Activated naive CD4-positive, alpha-beta T cell treated with Interleukin-2 at 50 U/mL for 16 hours (primary cell): ENCODE measurements at regions not wholly inside any gene's neighbourhood (a gene's known extent, or its start where the extent isn't known, plus 50 kb on each side); places are given as distances from the start of the nearest gene placed in this dataset.
A peak's percentile ranks its signal among the peaks of the same experiment; 100 is the strongest.

Experiments
- DNase-seq: peaks from one replicate; pipeline ENCODE4 v3.0.0-alpha.2; 2020

DNA sequence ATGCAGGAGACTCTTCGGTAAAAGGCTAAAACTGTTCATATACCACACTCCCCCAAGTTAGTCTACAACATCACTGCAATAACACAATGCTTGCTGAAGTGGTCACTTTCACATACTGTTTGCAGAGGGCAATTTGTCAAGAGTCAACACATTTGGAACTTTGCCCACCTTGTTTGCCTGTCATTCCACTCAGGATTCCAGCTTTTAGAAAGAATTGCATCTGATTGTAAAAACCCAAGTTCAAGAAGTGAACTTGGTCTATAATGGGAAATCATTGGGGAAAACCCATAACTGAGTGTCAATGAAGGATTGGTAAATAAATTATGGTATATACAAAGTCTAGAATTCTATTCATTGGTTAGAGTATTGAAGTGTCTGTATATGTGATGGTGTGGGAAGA is 120.5 kb downstream of the GADD45G start:
- DNase-seq: no peak

DNA sequence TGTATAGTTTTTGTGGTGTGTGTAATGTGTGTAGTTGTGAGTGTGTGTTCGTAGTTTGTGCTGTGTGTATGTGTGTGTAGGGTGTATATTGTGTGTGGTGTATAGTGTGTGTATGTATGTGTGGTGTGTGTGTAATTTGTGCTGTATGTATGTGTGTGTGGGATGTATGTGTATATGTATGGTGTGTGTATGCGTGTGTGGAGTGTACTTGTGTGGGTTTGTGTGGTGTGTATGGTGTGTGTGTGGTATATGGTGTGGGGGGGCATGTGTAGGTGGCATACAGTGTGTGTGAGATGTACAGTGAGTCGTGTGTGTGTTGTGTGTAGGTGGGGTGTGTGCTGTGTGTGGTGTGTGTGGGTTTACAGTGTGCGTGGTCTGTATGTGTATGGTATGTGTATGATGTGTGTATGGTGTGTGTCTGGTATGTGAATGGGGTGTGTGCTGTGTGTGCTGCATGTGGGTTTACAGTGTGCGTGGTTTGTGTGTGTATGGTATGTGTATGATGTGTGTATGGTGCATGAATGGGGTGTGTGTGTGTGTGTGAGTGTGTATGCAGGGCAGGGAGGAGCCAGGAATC is 125.2 kb downstream of the GADD45G start:
- DNase-seq: no peak

DNA sequence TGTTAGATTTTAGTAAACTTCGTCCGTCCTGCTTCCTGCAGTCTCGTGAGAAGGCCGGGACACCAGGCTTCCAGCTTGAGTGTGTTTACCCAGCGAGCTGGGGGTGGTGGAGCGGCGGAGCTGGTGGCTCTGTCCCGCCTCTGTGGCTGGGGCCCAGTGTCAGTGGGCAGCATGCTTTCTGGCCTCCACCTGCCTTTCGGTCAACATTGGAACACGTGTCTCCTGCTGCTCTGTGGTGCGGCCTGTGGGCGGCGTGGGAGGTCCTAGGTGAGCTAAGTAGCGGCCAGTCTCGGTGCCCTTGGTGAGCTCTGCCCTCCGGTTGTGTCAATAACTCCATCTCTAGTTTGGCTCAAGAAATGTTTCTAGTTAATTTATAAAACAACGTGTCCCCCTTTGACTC is 125.9 kb downstream of the GADD45G start:
- DNase-seq: no peak

DNA sequence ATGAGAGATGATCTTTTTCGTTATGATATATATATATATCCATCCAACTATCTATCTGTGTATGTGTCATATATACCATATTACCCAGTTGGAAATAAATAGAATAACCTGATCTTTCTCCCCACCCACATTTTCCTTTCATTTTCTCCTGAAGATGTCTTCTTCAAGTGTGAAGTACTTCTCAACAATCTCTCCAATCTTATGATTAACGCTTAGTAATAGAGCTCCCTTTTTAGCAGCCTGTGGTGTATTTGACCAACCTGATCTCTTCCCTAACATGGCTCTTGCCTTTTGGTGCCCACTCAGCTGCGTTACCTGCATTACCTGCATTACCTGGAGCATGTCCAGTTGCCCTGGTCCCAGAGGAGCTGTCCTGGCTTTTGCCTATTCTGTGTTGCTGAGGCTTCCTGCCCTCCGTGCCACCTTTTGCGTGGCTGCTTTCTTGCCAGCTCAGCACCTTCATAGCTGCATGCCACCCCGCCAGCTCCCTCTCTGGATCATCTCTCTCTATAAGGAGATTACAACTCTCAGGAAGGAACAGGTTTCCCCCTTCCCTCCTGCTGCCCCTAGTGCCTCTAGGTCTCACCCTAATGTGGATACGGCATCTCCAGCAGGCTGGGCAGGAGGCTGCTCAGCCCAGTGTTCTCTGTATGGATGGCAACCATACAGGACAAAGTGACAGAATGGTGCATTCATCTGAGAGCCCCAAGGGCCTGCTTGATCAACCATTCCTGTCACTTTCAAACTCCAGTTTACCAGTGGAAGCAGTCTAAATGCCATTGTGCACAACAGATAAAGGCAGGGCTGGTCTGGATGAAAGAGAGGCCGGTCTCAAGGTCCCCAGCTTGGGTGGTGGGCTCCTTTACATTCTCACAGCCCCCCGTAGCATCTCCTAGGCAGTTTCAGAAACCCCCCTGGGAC is 126.7 kb downstream of the GADD45G start:
- peak; percentile 4 for DNase-seq

DNA sequence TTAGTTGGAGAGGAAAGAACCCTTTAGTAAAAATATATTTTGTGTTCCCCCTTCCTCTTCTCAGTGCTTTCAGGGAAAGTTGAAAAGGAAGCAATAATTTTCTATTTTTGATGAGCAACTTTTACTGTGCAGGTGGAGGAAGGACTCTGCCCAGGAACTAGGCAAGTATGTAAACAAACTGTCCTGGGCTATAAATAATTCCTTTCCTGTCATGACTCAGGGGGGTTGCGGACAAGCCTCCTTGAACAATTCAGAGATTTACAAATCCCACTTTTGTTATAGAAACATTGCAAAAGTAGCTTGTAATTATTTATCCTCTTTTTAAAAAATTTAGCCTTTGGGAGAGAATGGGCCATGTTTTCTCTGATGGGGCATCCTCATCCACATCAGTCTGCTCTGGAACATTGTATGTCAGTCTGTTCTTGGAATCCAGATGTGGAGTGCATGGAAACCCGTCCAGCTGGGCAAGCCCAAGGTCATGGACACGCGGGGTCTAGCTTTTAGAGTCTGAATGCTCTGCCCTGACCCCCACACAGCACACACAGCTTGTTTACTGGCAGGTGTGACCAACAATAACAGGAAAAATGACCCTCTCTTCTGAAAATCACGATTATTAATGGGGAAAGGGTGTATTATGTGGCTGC is 127.6 kb downstream of the GADD45G start:
- no peak for DNase-seq

DNA sequence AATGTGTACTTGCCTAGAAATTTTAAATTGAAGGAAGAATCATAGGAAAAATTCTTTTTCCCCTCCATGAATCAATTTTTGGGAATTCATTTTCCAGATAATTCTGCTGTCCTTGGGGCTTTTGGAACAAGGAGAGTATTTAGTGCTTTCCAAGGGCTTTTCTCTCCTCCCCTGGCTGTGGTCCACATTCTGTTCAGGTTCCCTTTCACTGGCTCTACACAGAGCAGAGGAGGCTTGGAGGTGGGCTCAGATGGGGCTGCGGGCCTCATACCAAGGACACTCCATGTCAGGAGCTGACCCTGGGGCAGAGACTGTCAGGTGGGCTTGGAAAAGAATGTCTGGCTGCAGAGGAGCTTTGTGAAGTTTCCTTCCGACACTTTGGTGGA is 128.1 kb downstream of the GADD45G start:
- DNase-seq: no peak

DNA sequence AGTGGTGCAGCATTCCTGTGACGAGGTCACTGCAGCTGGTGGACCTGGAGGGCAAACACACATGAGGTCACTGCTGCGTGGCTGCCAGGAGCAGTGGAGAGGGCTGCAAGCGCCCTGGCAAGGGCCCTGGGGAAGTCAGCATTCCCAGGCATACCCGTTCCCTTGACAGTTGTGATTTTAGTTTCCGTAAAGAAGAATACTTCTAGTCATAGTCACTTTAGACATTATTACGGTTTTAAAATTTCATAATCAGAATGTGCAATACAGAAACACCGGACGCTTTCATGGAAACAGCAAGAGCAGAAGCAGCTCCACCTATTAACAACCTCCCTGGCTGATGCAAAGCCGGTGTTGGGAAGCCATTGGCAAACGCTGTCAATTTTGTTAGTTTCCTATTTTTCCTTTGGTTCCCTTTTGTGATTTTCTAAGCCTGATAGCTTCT is 129.8 kb downstream of the GADD45G start:
- DNase-seq: no peak

DNA sequence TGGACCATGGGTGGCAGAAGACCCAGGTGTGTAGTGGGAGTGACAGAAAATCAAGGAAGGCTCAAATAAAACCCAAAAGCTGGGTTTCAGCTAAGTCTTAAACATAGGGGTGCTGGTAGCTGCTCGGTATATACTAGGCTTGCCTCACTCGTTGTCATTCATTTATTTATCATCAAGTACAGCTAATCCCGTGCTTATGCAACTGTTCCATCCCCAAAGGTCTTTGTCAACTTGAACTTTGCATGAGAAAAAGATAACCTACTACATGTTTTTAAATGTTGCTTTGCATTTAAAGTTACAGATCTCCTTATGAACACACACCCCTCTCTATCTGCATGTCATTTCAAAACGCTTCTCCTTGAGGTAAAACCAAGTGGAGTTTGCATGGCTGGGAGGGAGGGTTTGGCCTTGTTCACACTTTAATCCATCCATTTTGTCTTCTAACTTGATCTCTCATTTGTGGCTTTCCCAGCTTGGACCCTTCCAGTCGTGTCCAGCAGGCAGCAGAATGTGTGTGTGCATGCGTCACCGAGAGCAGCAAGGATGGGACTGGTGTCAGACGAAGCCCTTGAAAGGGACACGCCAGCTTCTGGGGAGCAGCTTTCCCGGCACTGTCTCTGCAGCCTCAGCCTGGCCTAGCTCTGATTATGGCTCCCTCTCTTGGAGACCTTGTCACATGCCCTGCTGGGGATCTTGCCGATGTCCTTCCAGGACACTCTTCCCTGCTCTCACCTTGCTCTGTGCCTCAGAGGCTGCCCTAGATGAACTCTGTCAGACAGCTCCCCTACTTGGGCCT is 133.5 kb downstream of the GADD45G start:
- no peak for DNase-seq

DNA sequence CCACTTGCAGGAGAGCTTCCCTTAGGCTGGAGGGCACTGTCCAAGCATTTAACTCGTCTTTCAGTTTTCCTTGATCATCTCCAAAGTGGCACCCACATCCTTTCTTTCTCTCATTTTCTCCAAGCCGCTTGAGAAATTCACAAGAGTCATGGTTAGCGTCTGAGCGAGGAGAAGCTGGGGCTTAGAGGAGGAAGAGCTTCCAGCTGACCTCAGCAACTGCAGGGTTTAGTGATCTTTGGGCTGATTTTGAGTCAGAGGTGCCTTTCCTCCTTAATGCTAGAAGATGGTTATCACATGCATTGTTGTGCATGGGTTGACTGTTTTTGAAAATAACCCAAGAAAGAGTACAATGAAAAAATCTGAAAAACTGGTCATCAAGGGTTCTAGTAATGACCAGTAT is 134.7 kb downstream of the GADD45G start:
- DNase-seq: peak; percentile 25

DNA sequence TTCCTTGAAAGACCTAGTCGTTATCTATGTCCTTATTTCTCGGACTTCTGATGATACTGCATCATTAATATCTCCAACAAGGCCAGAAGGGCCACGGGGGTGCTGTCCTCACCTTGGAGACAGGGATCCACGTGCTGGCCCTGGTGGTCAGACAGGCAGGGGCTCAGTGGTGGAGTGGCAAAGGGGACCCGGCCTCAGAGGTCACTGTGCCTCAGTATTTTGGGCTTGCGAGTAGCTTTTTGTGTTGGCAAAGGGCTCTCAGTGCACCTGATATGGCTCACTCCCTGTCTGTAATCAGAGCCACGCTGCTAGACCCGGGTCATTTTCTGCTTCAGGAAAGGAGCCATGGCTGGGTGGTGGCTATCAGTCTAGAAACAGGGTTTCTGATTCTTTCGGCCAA is 135.1 kb downstream of the GADD45G start:
- no peak for DNase-seq

DNA sequence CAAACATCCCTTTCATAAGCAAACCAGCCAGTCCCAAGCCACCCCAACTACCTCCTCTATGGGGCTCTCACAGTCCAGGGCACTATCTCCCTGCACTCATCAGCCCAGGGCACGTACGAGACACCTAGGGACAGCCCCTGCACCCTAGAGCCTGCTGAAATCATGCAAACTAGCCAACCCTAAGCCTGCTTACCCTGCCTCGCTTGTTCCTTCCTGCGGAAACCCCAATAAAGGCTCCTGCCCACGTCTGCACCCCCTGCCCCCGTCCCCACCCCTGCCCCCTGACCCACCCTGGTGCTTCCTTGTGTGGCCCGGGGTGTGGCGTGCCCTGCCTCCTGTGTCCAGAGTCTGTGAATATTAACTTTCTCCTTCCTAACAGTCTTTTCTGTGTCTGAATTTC is 135.9 kb downstream of the GADD45G start:
- DNase-seq: peak; percentile 35

DNA sequence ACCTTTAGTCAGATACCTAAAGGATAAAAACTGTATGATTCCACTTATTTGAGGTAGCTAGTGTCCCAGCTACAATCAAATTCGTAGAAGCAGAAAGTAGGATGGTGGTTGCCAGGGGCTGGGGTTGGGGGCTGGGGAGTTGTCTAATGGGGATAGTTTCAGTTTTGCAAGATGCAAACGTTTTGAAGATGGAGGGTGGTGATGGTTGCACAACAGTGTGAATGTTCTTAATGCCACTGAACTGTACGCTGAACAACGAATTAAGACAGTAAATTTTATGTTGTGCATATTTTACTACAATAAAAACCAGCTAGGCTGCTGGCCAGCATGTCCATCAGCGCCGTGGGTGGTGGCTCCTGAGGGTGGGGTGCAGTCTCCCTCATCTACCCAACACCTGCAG is 137.8 kb downstream of the GADD45G start:
- DNase-seq: no peak

DNA sequence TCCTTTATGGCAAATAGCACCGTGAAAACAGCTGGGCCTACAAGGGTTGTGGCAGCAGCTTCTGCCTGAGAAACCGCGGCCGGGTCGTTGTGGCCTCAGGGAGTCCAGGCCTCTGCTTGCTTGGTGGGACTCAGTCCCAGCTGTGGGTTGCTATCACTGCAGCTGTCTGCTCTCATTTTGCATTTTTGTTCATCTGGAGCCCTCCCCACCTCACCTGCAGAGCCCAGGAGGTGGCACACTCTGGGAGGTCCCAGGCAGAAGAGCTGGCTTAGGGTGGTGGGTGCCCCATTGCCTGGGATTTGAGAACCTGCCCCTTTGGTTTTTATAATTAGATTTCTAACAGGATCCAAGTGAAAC is 138.4 kb downstream of the GADD45G start:
- DNase-seq: peak; percentile 12

DNA sequence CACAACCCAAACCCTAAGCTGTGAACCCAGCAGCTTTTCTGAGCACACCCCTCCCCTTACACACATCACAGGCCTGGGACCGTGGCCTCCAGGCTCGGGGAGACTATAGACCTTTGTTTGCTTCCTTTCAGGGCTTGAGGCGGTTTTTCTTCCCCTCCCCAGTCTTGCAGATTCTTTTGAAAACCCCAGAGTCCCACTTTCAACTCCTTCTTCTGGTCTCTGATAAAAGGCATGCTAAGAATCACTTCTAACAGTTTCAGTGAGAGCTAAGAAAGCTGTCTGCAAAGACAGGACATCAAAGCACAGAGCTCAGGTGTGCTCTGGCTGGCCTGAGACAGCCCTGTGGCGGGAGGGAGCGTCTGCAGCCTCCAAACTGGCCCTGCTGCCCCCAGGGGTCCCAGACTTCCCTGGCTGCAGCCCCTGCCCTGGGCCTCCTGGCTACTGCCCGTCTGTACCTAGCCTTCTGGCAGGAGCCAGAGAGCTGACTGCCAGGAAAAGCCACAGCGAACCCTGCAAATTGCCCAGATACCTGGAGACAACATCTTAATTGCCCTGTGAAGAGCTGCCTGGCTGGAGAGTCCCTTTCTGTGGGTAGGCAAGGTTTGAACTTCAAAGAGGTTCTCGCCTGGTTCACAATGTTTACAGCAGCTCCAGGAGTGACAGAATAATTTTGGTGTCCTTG is 138.9 kb downstream of the GADD45G start:
- peak; percentile 34 for DNase-seq

DNA sequence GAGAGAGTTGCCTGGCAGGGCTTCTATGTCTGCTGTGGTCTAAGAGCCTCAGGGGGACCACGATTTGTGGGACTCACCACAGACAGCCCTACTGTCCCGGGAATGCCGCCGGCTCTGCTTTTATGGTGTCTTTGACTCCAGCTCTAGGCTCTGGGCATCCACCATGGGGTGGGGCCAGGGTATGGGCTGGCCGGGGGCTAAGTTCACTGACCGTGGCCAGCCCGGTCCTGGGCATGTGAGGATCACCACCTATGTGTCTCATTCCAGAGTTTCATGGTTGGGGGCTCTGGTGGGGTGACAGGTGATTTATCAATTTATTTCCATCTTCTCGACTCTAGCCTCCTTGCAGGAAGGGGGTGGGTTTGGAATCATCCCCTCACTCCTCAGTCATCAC is 139.4 kb downstream of the GADD45G start:
- no peak for DNase-seq

DNA sequence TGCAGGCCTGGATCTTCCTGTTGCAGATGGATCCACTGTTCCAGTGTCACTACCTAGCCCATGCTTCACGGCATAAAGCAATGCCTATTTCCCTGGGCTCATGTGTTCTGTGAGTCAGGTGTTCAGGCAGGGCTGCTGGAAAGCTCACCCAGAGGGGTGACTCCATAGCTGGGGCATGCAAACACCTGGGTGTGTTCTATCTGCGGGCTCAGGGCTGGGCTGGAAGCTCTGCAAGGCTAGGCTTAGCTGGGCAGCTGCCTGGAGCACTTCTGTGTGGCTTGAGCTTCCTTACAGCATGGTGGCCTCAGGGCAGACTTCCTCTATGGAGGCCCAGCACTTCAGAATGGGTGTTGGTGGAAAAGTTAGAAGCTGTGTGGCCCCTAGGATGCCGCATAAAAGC is 139.9 kb downstream of the GADD45G start:
- no peak for DNase-seq

DNA sequence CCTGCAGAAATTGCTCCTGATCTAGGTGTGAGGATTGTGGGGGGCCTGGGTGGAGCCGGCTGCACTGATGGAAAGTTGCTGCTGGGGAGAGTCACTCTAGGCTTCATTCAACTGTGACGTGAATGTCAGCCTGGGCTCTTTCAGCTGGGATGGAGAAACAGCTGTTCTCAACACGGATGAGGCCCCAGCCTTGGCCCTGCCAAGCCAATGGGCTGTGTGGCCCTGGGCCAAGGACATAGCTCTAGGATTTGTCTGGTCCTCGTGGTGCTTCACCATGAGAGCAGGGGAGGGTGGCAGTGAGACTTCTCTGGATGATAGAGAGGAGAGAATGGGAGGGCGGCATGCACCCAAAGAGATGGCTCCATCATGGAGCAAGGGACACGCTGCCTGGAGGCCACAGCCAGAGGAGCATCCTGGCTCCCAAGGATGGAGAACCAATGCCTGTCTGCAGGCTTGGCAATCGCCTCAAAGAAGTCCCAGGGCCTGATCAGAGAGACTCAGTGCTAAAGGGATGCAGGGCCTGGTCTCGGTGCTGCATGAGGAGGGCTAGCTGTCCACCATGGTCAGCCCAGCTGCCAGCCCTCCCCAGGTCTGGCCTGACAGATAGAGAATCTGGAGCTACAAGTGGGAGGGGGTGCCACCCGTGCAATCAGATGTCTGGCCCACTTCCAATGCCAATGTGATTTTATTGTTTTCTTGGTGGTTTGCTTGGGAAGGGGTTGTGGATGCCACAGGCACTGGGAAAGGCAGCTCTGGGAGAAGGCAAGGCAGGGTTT is 141.0 kb downstream of the GADD45G start:
- no peak for DNase-seq

DNA sequence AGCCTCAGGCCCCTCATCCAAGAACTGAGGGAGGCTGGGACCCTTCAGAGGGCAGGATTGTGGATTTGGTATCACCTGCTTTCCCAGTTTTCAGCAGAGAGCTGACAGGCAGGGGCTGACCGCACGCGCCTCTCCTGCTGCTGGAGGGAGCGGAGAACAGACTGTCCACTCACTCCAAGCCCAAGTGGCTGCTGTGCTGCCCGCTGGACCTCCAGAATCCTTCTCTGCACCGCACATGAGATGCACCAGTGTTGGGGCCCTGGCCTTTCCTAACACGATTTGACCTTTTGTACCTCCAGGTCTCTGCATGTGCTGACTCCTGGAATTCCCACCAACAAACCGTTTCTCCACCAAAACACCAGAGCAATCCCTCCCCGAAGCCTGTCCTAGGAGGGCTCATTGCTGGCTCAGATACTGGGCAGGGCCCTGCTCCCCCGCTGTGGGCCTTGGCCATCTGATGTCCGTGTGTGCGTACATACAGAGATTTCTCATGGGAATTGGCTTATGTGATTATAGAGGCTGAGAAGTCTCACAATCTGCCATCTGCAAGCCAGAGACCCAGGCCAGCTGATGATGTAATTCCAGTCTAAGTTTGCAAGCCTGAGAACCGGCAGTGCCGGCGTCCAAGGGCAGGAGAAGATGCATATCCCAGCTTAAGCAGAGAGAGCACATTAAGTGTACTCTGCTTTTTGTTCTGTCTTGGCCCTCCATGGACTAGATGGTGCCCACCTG is 141.7 kb downstream of the GADD45G start:
- DNase-seq: no peak

DNA sequence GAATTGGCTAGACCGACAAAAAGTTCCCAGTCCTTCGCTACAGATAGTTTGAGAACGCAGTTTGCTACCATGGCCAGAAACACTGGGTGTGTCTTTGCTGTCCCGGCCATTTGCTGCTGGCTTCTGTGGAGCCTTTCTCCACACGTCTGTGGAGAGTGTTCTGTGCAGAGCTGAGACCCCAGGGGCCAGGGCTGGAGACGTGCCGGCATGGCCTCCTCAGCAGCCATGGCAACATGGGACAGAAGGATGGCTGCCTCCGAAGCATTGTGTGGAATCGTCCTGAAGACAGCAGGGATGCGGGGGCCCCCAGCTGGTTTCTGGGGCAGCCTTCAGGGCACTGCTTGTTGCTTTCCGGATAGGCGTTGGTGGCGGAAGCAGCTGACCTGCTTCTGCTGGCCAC is 142.8 kb downstream of the GADD45G start:
- no peak for DNase-seq

DNA sequence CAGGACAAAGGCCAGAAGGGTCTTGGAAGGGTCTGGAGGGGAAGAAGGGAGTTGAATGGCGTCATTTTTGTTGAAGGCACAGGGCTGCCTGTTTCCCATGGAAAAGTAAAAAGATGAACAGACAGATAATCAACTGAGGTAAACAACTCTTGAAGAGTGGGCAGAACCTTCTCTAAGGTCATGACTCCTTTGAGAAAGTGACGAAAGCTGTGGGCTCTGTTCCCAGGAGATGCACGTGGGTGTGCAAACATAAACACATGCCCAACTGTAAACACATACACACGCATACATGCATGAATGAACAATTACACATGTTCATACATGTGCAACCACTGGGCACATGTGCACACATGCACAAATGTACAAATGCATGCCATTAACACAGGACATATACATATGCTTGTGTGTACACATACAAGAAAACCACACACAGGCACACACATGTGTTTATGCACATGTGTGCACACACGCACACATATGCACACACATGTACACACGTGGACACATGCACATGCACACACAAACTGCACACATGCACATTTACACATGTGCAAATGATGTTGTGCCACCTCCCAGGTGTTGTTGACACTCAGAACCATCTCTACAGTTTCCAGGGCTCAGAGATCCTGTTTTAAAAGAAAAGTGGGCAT is 143.3 kb downstream of the GADD45G start:
- no peak for DNase-seq
